Stimulated activated CD8-positive, alpha-beta memory T cell treated with anti-CD3 and anti-CD28 coated beads, Interleukin-12 subunit alpha, Interleukin-12 subunit beta, amount 100 ng/mL, for 1 hour (primary cell): ENCODE measurements at regions not wholly inside any gene's neighbourhood (a gene's known extent, or its start where the extent isn't known, plus 50 kb on each side); places are given as distances from the start of the nearest gene placed in this dataset.

Experiments used
- DNase-seq: peaks from one replicate; pipeline ENCODE4 v3.0.0-alpha.2; 2020; ENCODE audit warnings: low read depth

GRCh38 chr10:130801276-130801675, 510.2 kb downstream of the TCERG1L start:
- DNase-seq, result no peak

- DNase-seq, result no peak
Measured at GRCh38 chr10:130801784-130802183, 509.7 kb downstream of the TCERG1L start.

GRCh38 chr10:130802301-130802700, 509.2 kb downstream of the TCERG1L start:
- no peak for DNase-seq

- no peak for DNase-seq
Measured at GRCh38 chr10:130804281-130804680, 507.2 kb downstream of the TCERG1L start.

- DNase-seq, result no peak
Measured at GRCh38 chr10:130804778-130805634, 506.5 kb downstream of the TCERG1L start.

GRCh38 chr10:130805635-130806030, 505.9 kb downstream of the TCERG1L start:
- no peak for DNase-seq

- DNase-seq, result no peak
Measured at GRCh38 chr10:130806426-130806825, 505.1 kb downstream of the TCERG1L start.

- no peak for DNase-seq
Measured at GRCh38 chr10:130807096-130807495, 504.4 kb downstream of the TCERG1L start.

GRCh38 chr10:130807721-130808120, 503.8 kb downstream of the TCERG1L start:
- DNase-seq, result no peak

- DNase-seq, result no peak
Measured at GRCh38 chr10:130808243-130808642, 503.3 kb downstream of the TCERG1L start.

- no peak for DNase-seq
Measured at GRCh38 chr10:130808686-130809085, 502.8 kb downstream of the TCERG1L start.

- no peak for DNase-seq
Measured at GRCh38 chr10:130809181-130809580, 502.3 kb downstream of the TCERG1L start.

GRCh38 chr10:130809761-130810515, 501.6 kb downstream of the TCERG1L start:
- no peak for DNase-seq

GRCh38 chr10:130810856-130811255, 500.7 kb downstream of the TCERG1L start:
- DNase-seq, result no peak

GRCh38 chr10:130812381-130813148, 499.0 kb downstream of the TCERG1L start:
- DNase-seq, result no peak

- no peak for DNase-seq
Measured at GRCh38 chr10:130814610-130815009, 496.9 kb downstream of the TCERG1L start.

GRCh38 chr10:130816116-130816901, 495.2 kb downstream of the TCERG1L start:
- no peak for DNase-seq

- DNase-seq, result no peak
Measured at GRCh38 chr10:130817046-130817624, 494.4 kb downstream of the TCERG1L start.

- DNase-seq, result no peak
Measured at GRCh38 chr10:130817674-130818073, 493.8 kb downstream of the TCERG1L start.

- DNase-seq, result no peak
Measured at GRCh38 chr10:130820880-130821482, 490.5 kb downstream of the TCERG1L start.
